SK-N-SH (cell line): ENCODE measurements at regions not wholly inside any gene's neighbourhood (a gene's known extent, or its start where the extent isn't known, plus 50 kb on each side); places are given as distances from the start of the nearest gene placed in this dataset.

Experiments used
- POLR2AphosphoS5 ChIP-seq: IDR thresholded peaks from 2 replicates; pipeline ENCODE4 v1.6.1; 2012; ENCODE audit warnings: low read depth, low read length
- TF ChIP-seq, protein P1 (sequence below): fragments of 150-350 bp; IDR thresholded peaks from 2 replicates; pipeline ENCODE4 v1.6.1; 2017; ENCODE audit warnings: antibody characterized with exemption, low read length, low read depth, borderline replicate concordance

DNA sequence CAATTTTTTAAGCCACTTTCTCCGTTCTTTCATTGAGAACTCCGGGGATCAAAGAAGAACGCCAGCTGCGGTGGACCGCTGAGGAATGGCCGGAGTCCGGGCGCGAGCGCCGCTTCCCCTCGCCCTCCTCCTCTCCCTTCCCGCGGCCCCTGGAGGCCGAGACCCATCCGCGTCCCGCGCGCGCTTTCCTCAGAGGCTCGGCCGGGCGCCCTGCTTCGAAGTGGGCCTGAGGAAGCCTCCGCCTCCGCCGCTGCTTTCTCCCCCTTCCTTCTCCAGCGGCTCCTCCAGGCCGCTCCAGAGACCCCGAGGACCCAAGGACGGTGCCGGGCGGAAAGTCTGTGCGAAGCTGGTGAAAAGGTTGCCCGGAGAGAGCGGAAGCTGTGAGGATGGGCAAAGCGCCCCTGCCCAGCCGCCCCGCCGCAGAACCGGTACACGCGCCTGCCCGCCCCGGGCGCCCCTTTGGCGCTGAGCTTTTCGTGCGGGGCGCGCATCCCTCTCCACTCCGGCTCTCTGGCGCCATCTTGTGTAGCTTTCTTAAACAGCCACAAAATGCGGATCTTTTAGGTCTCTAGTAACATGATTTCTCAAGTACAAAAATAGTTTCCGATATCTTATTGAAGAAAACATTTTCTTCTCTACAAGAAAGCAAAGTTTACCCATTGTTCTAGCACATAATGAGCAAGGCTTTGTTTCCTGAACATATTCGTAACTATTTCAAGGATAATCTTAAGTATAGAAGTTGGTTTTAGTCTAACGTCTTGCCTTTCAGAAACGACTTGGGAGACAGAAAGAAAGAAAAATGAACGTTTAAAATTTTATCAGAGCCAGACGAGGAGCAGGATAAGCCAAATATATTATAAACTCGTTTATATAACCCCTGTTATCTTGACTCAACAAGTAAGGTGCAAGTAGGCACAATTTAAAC lies 59.2 kb upstream of the FAM174B start:
- TF ChIP-seq POLR2AphosphoS5: no peak
- TF ChIP-seq, protein P1, sequence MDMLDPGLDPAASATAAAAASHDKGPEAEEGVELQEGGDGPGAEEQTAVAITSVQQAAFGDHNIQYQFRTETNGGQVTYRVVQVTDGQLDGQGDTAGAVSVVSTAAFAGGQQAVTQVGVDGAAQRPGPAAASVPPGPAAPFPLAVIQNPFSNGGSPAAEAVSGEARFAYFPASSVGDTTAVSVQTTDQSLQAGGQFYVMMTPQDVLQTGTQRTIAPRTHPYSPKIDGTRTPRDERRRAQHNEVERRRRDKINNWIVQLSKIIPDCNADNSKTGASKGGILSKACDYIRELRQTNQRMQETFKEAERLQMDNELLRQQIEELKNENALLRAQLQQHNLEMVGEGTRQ: no peak
